ENCODE measurements at regions not wholly inside any gene's neighbourhood (a gene's known extent, or its start where the extent isn't known, plus 50 kb on each side); places are given as distances from the start of the nearest gene placed in this dataset.

- TF ChIP-seq CTCF (IDR thresholded peaks at IDR 0.05; ENCODE audit: low read length) (no peak), EZH2 (optimal IDR thresholded peaks at IDR 0.05; ENCODE audit: low read depth, low read length) (no peak)
Observed at GRCh38 chr4:12583275-12583674, 900.9 kb downstream of the RAB28 start.
